Neural crest cell (in vitro differentiated cells): ENCODE measurements at regions not wholly inside any gene's neighbourhood (a gene's known extent, or its start where the extent isn't known, plus 50 kb on each side); places are given as distances from the start of the nearest gene placed in this dataset.
"Not testable (repeated sequence)": the region's sequence is repeated elsewhere in the genome, so short reads cannot be mapped to it uniquely, and the experiment has no call there.

Experiments
- DNase-seq: peaks from one replicate; pipeline ENCODE4 v3.0.0; 2021; ENCODE audit warnings: low read depth, mixed read lengths, low spot score
- H3K27ac Mint-ChIP-seq: one replicate; pipeline ENCODE4 v1.8.0; 2021; ENCODE audit warnings: mild to moderate bottlenecking, mixed read lengths; ENCODE audit not compliant: unreplicated experiment
- H3K27me3 Mint-ChIP-seq: 2 replicates; pipeline ENCODE4 v1.8.0; 2021; ENCODE audit warnings: low read depth, mild to moderate bottlenecking, mixed read lengths
- H3K36me3 Mint-ChIP-seq: 2 replicates; pipeline ENCODE4 v1.8.0; 2021; ENCODE audit warnings: low read depth, mild to moderate bottlenecking, mixed read lengths
- H3K4me1 Mint-ChIP-seq: 2 replicates; pipeline ENCODE4 v1.8.0; 2021; ENCODE audit warnings: mixed read lengths
- H3K4me3 Mint-ChIP-seq: one replicate; pipeline ENCODE4 v1.8.0; 2021; ENCODE audit warnings: mild to moderate bottlenecking, mixed read lengths
- H3K9me3 Mint-ChIP-seq: 2 replicates; pipeline ENCODE4 v1.8.0; 2021; ENCODE audit warnings: mixed read lengths
- TF ChIP-seq, protein P1 (sequence below): fragments of 200-600 bp; sonication (generic); conservative IDR thresholded peaks from 2 replicates; pipeline ENCODE4 v1.5.0; 2021; ENCODE audit warnings: antibody characterized with exemption, mild to moderate bottlenecking

DNA sequence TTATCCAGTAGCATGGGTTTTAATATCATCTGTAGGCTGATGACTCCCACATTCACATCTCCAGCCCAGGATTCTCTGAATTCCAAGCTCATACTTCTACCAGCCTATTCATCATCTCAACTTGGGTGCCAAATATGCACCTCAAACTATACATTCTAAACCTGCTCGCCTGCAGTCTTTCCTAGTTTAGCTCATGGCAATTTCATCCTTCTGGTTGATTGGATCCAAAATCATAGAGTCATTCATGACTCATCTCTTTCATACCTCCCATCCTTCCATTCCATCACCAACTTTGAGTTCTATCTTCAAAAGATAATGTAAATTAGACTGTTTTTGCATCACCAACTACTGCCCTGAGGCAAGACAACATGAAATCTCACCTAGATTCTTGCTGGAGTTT, 99.7 kb upstream of the EGLN3 start:
- TF ChIP-seq, protein P1, sequence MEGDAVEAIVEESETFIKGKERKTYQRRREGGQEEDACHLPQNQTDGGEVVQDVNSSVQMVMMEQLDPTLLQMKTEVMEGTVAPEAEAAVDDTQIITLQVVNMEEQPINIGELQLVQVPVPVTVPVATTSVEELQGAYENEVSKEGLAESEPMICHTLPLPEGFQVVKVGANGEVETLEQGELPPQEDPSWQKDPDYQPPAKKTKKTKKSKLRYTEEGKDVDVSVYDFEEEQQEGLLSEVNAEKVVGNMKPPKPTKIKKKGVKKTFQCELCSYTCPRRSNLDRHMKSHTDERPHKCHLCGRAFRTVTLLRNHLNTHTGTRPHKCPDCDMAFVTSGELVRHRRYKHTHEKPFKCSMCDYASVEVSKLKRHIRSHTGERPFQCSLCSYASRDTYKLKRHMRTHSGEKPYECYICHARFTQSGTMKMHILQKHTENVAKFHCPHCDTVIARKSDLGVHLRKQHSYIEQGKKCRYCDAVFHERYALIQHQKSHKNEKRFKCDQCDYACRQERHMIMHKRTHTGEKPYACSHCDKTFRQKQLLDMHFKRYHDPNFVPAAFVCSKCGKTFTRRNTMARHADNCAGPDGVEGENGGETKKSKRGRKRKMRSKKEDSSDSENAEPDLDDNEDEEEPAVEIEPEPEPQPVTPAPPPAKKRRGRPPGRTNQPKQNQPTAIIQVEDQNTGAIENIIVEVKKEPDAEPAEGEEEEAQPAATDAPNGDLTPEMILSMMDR, result no peak
- Mint-ChIP-seq H3K36me3 (no peaks in the 10 kb centered on the region), H3K4me3 (no peak overlapping the region), H3K27me3 (no peaks in the 10 kb centered on the region), H3K27ac (no peak overlapping the region), H3K4me1 (peaks cover 12% of the 10 kb centered on the region), H3K9me3 (no peaks in the 10 kb centered on the region)
- no peak for DNase-seq

DNA sequence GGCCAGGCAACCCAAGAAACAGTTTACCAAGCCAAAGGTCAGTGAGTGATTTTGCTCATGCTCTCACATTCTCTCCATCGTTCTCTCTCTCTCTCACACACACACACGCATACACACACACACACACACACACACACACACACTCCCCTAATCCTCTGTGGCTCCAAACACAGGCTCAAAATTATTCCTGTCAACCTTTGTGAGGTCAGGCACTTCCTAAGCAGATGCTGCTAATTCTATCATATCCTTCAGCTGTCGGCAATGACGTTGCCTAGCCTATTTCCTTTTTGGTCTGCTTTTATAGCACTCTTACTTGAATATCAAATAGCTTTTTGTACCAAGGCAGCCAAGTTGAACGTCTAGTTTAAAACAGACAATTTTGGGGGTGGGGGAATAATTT, 98.9 kb upstream of the EGLN3 start:
- H3K36me3 Mint-ChIP-seq, result no peaks in the 10 kb centered on the region

DNA sequence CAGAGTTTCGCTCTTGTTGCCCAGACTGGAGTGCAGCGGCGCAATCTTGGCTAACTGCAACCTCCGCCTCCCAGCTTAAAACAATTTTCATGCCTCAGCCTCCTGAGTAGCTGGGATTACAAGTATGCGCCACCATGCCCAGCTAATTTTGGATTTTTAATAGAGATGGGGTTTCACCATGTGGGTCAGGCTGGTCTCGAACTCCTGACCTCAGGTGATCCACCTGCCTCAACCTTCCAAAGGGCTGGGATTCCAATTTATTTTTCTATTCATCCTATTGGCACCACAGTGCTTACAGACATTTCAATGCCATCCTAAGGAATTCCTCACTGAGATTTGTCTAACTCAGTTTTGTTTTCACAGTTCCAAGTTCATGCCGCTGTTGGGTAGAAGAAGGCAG, 98.3 kb upstream of the EGLN3 start:
- not testable (repeated sequence) for H3K36me3 Mint-ChIP-seq, H3K9me3 Mint-ChIP-seq, H3K27me3 Mint-ChIP-seq, H3K27ac Mint-ChIP-seq, H3K4me3 Mint-ChIP-seq, DNase-seq
- H3K4me1 Mint-ChIP-seq, result peaks cover 12% of the 10 kb centered on the region

More for the DNA sequence above, 98.9 kb upstream of the EGLN3 start:
- peaks cover 12% of the 10 kb centered on the region for H3K4me1 Mint-ChIP-seq
- H3K27me3 Mint-ChIP-seq, result no peaks in the 10 kb centered on the region
- no peaks in the 10 kb centered on the region for H3K9me3 Mint-ChIP-seq
- TF ChIP-seq, protein P1, result no peak
- no peak overlapping the region for H3K4me3 Mint-ChIP-seq
- no peak for DNase-seq
- H3K27ac Mint-ChIP-seq, result peak overlapping the region; percentile 71

DNA sequence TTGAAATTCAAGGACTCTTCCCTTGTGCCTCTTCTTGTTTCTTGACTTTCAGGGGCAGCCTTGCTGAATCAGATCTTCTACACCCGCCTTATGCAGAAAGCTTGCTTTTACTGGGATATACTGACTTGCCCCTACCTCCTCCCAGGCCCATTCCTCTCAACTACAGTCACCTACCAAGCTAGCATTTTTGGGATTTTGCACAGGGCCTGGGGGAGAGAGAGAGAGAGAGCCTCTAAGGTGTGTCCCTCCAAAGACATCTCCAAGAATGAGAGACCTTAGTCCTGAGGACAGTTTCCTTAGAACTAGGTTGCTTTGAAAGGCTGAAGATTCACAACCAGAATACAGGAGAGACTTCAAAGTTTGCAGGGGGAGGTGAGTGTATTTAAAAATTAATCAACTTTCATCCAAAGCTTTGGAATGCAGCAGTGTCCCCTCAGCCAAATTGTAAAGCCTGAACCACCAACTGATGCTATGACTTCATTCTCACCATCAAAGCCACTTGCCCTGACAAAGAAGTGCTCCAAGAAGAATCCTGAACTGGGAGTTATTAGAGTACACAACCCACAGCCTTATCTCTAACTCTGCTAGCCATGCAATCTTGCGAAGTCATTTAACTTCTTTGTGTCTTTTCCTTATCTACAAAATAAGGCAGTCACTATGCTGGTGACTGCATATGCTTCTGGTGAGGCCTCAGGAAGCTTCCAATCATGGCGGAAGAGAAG, 96.1 kb upstream of the EGLN3 start:
- H3K4me3 Mint-ChIP-seq, result no peak overlapping the region
- no peak for DNase-seq
- no peaks in the 10 kb centered on the region for H3K9me3 Mint-ChIP-seq
- no peaks in the 10 kb centered on the region for H3K36me3 Mint-ChIP-seq
- H3K4me1 Mint-ChIP-seq, result peaks cover 12% of the 10 kb centered on the region
- TF ChIP-seq, protein P1, result no peak
- H3K27me3 Mint-ChIP-seq, result no peaks in the 10 kb centered on the region
- H3K27ac Mint-ChIP-seq, result no peak overlapping the region

DNA sequence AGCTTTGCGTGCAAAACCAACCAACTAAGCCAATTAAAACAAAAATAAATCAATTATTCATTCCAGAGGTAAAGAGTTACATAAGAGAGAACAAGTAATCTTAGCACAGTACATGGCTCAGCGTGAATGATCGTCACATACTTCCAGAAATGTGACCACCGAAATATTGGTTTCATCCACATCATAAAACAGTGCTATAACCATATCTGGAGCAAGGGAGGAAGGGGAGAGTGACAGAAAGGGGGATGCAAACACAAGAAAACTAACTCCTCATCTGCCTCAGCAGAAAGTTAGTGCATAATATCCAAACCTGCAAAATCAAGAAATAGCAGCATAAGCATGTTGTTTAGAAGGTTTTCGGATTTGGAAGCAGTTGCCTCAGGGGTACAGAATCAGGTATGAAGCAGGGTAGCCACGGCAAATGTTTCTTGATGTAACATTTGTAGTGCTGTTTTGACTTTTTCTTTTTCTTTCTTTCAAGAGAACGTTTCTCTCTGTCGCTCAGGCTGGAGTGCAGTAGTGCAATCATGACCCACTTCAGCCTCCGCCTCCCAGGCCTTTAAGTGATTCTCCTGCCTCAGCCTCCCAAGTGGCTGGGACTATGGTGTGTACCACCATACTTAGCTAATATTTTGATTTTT, 93.9 kb upstream of the EGLN3 start:
- TF ChIP-seq, protein P1, result no peak
- Mint-ChIP-seq H3K4me3 (no peak overlapping the region), H3K27ac (no peak overlapping the region), H3K9me3 (no peaks in the 10 kb centered on the region), H3K4me1 (peaks cover 4% of the 10 kb centered on the region), H3K27me3 (no peaks in the 10 kb centered on the region), H3K36me3 (no peaks in the 10 kb centered on the region)
- no peak for DNase-seq

DNA sequence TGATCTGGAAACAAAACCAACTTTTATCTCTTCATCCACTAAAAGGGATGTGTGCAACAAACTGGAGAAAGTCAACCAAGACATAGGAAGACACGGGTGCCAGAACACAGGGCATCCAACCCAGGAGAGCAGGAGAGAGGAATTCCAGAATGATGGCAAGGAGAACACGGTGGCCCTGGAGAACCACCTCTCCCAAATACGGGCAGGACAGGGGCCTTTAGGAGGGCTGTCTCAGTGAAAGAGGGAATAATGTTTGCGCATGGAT, 93.4 kb upstream of the EGLN3 start:
- Mint-ChIP-seq H3K36me3 (no peaks in the 10 kb centered on the region), H3K4me3 (no peak overlapping the region), H3K27ac (no peak overlapping the region), H3K4me1 (no peaks in the 10 kb centered on the region), H3K27me3 (no peaks in the 10 kb centered on the region), H3K9me3 (no peaks in the 10 kb centered on the region)
- TF ChIP-seq, protein P1, result no peak
- DNase-seq, result no peak
